OCI-LY3 (cell line): ENCODE measurements at regions not wholly inside any gene's neighbourhood (a gene's known extent, or its start where the extent isn't known, plus 50 kb on each side); places are given as distances from the start of the nearest gene placed in this dataset.

Source experiments
- H2AFZ ChIP-seq: fragments of 200-600, 300-600 bp; shearing (Covaris generic); 2 replicates; pipeline ENCODE4 v1.6.0; 2014; ENCODE audit warnings: antibody characterized with exemption, low read depth, low read length
- H3K27ac ChIP-seq: fragments of 200-600, 300-600 bp; sonication (generic); 2 replicates; pipeline ENCODE4 v1.5.1; 2014; ENCODE audit warnings: mild to moderate bottlenecking, low read length, moderate library complexity, mixed read lengths
- H3K27me3 ChIP-seq: fragments of 200-600, 300-600 bp; sonication (generic); 2 replicates; pipeline ENCODE4 v1.6.1; 2014; ENCODE audit warnings: low read depth, low read length, mixed read lengths
- H3K36me3 ChIP-seq: fragments of 200-600, 300-600 bp; sonication (generic); replicated peaks from 2 replicates; pipeline ENCODE3; 2014; ENCODE audit warnings: low read depth, low read length, mixed read lengths
- H3K4me1 ChIP-seq: fragments of 300-600, 200-600 bp; sonication (generic); 2 replicates; pipeline ENCODE4 v1.6.1; 2014; ENCODE audit warnings: low read length, mixed read lengths
- H3K4me2 ChIP-seq: fragments of 200-600, 300-600 bp; sonication (generic); 2 replicates; pipeline ENCODE4 v1.6.1; 2014; ENCODE audit warnings: low read length, mixed read lengths
- H3K4me3 ChIP-seq: fragments of 300-600, 200-600 bp; sonication (generic); 2 replicates; pipeline ENCODE4 v1.5.1; 2014; ENCODE audit warnings: antibody characterized with exemption, mild to moderate bottlenecking, low read length, moderate library complexity
- H3K79me2 ChIP-seq: fragments of 300-600, 200-600 bp; shearing (Covaris generic); 2 replicates; pipeline ENCODE4 v1.6.1; 2014; ENCODE audit warnings: mild to moderate bottlenecking, low read length, mixed read lengths
- H3K9ac ChIP-seq: fragments of 300-600, 200-600 bp; shearing (Covaris generic); 2 replicates; pipeline ENCODE4 v1.6.0; 2014; ENCODE audit warnings: mild to moderate bottlenecking, low read length, moderate library complexity
- H3K9me3 ChIP-seq: fragments of 200-600, 300-600 bp; shearing (Covaris generic); 2 replicates; pipeline ENCODE4 v1.6.1; 2014; ENCODE audit warnings: low read length, mixed read lengths; ENCODE audit not compliant: insufficient read depth
- H4K20me1 ChIP-seq: fragments of 200-600, 300-600 bp; sonication (generic); 2 replicates; pipeline ENCODE4 v1.6.1; 2016; ENCODE audit warnings: low read length, mixed read lengths; ENCODE audit not compliant: insufficient read depth
- CTCF ChIP-seq: fragments of 200-600, 300-600 bp; sonication (generic); IDR thresholded peaks from 2 replicates; pipeline ENCODE4 v1.5.1; 2014; ENCODE audit warnings: antibody characterized with exemption, low read length, low read depth
- EZH2phosphoT487 ChIP-seq: fragments of 200-600 bp; shearing (Covaris generic); IDR thresholded peaks from 2 replicates; pipeline ENCODE4 v1.6.1; 2018; ENCODE audit warnings: antibody characterized with exemption, mixed run types, low read depth

- H3K4me2 ChIP-seq: no peak overlapping the region
- H3K4me1 ChIP-seq: 0 out of 2 replicates have a peak, but pooled peaks cover 3% of the 10 kb centered on the region
- TF ChIP-seq EZH2phosphoT487: no peak
- no peak for TF ChIP-seq CTCF
- H3K9me3 ChIP-seq: no peaks in the 10 kb centered on the region
- no peaks in the 10 kb centered on the region for H4K20me1 ChIP-seq
- H3K79me2 ChIP-seq: no peaks in the 10 kb centered on the region
- no peak overlapping the region for H3K9ac ChIP-seq
- H3K27ac ChIP-seq: no peak overlapping the region
- 0 out of 2 replicates have a peak, but pooled peaks cover 1% of the 10 kb centered on the region for H3K27me3 ChIP-seq
- H2AFZ ChIP-seq: no peak overlapping the region
- H3K36me3 ChIP-seq: no peaks in the 10 kb centered on the region
- no peak overlapping the region for H3K4me3 ChIP-seq
These were observed 126.4 kb downstream of the CEP57L1 start for GRCh38 chr6:109221543-109222195.
